ENCODE measurements at regions not wholly inside any gene's neighbourhood (a gene's known extent, or its start where the extent isn't known, plus 50 kb on each side); places are given as distances from the start of the nearest gene placed in this dataset.

GRCh38 chr15:70558406-70559264 lies 204.7 kb downstream of the UACA start:
- DNase-seq = no peak
- Histone ChIP-seq H3K4me1 (peaks cover 4 to 9% of the 10 kb centered on the region in 2 donors), H3K27ac (no peak overlapping the region), H3K36me3 (no peaks in the 10 kb centered on the region), H3K27me3 (no peaks in the 10 kb centered on the region), H3K9me3 (no peaks in the 10 kb centered on the region), H3K4me3 (no peak overlapping the region)
- intact Hi-C loops (cut with DNase I) = no loop called here
- TF ChIP-seq CTCF (IDR thresholded peaks at IDR 0.05) = no peak
- peak; percentile 19 for ATAC-seq

GRCh38 chr15:70557521-70558258 lies 205.7 kb downstream of the UACA start:
- no peak for TF ChIP-seq CTCF (IDR thresholded peaks at IDR 0.05)
- no peaks in the 10 kb centered on the region for H3K36me3 ChIP-seq

GRCh38 chr15:70556779-70557178 lies 206.6 kb downstream of the UACA start:
- H3K27me3 ChIP-seq = no peaks in the 10 kb centered on the region
- no peak overlapping the region for H3K4me3 ChIP-seq
- H3K9me3 ChIP-seq = no peaks in the 10 kb centered on the region
- no peaks in the 10 kb centered on the region for H3K36me3 ChIP-seq
- TF ChIP-seq CTCF (IDR thresholded peaks at IDR 0.05) = no peak
- DNase-seq = no peak
- no peak for ATAC-seq
- no peak overlapping the region for H3K27ac ChIP-seq
- intact Hi-C loops (cut with DNase I) = no loop called here
- H3K4me1 ChIP-seq = peaks cover 4 to 9% of the 10 kb centered on the region in 2 donors

More at GRCh38 chr15:70557521-70558258, 205.7 kb downstream of the UACA start:
- no peak overlapping the region for H3K4me3 ChIP-seq
- H3K4me1 ChIP-seq = peaks cover 4 to 9% of the 10 kb centered on the region in 2 donors
- H3K27ac ChIP-seq = no peak overlapping the region
- no peaks in the 10 kb centered on the region for H3K9me3 ChIP-seq
- DNase-seq (no peak), ATAC-seq (no peak)
- intact Hi-C loops (cut with DNase I) = no loop called here
- H3K27me3 ChIP-seq = no peaks in the 10 kb centered on the region

- H3K27me3 ChIP-seq = no peaks in the 10 kb centered on the region
- peaks cover 4 to 9% of the 10 kb centered on the region in 2 donors for H3K4me1 ChIP-seq
- ATAC-seq (no peak), DNase-seq (no peak)
- H3K27ac ChIP-seq = no peak overlapping the region
- H3K4me3 ChIP-seq = no peak overlapping the region
- TF ChIP-seq CTCF (IDR thresholded peaks at IDR 0.05) = no peak
- intact Hi-C loops (cut with DNase I) = no loop called here
- no peaks in the 10 kb centered on the region for H3K36me3 ChIP-seq
- no peaks in the 10 kb centered on the region for H3K9me3 ChIP-seq
Observed at GRCh38 chr15:70556151-70556741, 207.1 kb downstream of the UACA start.

GRCh38 chr15:70555713-70556112 lies 207.6 kb downstream of the UACA start:
- H3K36me3 ChIP-seq = no peaks in the 10 kb centered on the region
- no peak for ATAC-seq
- intact Hi-C loops (cut with DNase I) = no loop called here

More at GRCh38 chr15:70555713-70556112, 207.6 kb downstream of the UACA start:
- Histone ChIP-seq H3K27me3 (no peaks in the 10 kb centered on the region), H3K9me3 (no peaks in the 10 kb centered on the region), H3K4me1 (peaks cover 4 to 9% of the 10 kb centered on the region in 2 donors), H3K27ac (no peak overlapping the region), H3K4me3 (no peak overlapping the region)
- no peak for TF ChIP-seq CTCF (IDR thresholded peaks at IDR 0.05)
- no peak for DNase-seq
